A673 (cell line): ENCODE measurements at regions not wholly inside any gene's neighbourhood (a gene's known extent, or its start where the extent isn't known, plus 50 kb on each side); places are given as distances from the start of the nearest gene placed in this dataset.

Experiments used
- CTCF ChIP-seq: fragments of 300-800, 200-600 bp; sonication (generic); conservative IDR thresholded peaks from 2 replicates; pipeline ENCODE4 v1.5.1; 2017; ENCODE audit warnings: low read depth, mild to moderate bottlenecking, antibody characterized with exemption, low read length, moderate library complexity, mixed read lengths
- EZH2 ChIP-seq: fragments of 200-600 bp; sonication (generic); IDR thresholded peaks from 2 replicates; pipeline ENCODE4 v1.6.1; 2017; ENCODE audit warnings: borderline replicate concordance, low read depth, mild to moderate bottlenecking, mixed read lengths, antibody characterized with exemption, low read length; ENCODE audit not compliant: poor library complexity, severe bottlenecking

GRCh38 chr9:73531658-73532057, 380.0 kb downstream of the ANXA1 start:
- no peak for TF ChIP-seq CTCF
- TF ChIP-seq EZH2 = no peak
